ENCODE measurements at regions not wholly inside any gene's neighbourhood (a gene's known extent, or its start where the extent isn't known, plus 50 kb on each side); places are given as distances from the start of the nearest gene placed in this dataset.

DNA sequence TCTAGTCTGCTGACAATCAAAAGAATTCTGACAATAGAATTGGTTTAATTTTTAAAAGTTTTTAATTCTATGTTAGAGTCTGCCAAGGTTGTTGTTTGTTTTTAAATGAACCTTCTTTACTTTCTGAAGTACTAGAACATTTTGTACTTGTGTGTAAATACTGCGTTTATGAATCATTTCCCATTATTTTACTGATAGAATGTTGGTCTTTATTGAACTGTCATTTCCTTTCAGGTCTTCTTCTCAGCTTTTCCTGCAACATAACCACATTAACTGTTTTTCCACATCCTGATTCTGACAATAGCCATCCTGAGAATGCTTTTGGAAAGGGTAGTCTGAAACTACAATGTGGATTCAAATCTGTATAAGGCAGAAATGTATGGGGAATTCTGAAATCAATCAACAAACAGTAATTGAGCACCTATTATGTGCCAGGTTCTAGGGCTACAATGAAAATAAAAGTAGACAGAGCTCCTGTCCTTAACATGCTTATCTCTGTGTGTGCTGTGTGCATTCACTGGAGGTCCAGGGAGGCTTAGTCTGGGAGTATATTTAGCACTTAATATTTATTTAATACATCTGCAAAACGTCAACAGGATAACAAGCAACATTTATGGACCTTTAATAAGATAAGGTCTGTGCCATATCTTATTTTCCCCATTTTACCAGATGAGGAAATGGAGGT, 73.1 kb upstream of the SLC38A2 start:
- peak; percentile 42 for DNase-seq

DNA sequence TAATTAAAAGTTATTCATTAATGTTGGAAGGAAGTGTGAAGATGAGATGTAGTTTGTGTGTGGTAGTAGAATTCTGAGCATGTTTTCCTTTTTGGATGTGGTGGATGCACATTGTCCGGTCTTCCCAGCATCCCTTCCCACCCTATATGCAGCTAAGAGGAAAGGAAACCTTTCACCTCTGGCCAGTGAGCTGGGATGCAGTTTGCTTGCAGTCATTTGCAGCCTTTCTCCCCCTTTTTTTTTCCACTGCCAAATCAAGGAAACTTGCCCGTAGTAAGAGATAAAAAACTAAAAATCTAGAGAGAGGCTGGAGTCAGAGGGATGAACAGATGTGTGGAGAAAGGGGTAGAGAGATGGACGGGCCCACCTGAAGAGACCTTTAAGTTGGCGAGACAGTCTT, 72.5 kb upstream of the SLC38A2 start:
- DNase-seq, result no peak

DNA sequence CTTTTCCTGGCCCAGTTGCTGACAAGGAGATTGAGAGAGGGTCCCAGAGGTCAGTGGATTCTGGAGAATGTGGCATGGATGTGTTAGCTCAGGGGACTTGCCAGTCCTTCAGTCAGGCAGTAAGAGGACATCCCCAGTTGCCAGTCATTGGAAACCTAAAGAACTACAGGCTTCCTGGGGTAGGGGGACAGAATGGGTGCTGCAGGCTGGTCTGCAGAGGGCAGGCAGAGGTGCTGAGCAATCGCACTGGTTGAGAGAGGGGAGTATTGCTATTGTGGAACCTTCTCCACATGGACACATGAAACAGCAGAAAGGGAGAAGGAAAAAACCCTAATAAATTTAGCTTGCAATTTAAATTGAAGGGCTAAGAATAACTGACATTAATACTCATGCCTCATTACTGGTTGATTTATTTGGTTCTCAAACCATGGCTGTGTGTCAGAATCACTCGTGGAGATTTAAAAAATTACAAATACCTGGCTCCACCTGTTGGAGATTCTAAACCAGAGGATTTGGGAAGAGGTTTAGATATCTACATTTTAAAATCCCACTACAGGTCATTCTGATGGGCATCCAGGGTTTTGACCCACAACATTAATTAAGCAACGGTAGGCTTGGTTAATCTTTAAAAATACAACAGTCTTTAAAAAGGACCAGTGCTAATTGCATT, 71.2 kb upstream of the SLC38A2 start:
- DNase-seq, result no peak

DNA sequence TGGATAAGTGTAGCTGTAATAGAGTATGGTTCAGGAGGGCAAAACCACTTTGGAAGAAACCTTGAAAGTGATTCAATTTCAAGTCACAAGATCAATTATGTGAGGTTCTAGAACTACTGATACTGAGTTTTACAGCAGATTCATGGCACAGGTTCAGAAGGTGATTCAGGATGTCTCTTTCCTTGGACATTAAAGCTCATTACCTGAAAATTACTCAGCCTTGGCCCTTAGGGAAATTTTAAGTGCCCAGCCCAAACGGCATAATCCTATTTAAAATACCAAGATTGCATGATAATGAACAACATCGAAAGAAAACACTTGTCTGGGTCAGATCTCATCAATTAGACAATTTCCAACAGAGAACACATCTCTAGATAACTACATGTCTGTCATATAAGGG, 70.2 kb upstream of the SLC38A2 start:
- DNase-seq, result peak; percentile 25

DNA sequence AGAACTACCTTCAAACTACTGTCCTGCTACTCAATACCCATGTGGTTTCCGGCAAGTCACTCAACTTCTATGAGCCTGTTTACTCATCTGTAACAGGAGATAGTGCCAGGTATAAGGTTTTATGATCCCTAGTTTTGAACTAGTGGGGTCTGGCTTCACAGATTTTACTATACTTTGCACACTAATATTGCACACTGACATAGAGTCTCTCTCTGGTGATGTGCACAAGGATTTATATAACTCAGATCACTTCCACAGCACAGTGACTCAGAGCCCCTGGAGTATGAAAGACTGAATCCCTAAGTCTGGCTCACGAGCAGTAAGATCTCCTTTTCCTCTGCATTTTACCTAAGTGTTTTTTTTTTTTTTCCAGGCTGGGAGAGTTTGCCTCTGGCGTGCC, 69.7 kb upstream of the SLC38A2 start:
- peak; percentile 73 for DNase-seq

DNA sequence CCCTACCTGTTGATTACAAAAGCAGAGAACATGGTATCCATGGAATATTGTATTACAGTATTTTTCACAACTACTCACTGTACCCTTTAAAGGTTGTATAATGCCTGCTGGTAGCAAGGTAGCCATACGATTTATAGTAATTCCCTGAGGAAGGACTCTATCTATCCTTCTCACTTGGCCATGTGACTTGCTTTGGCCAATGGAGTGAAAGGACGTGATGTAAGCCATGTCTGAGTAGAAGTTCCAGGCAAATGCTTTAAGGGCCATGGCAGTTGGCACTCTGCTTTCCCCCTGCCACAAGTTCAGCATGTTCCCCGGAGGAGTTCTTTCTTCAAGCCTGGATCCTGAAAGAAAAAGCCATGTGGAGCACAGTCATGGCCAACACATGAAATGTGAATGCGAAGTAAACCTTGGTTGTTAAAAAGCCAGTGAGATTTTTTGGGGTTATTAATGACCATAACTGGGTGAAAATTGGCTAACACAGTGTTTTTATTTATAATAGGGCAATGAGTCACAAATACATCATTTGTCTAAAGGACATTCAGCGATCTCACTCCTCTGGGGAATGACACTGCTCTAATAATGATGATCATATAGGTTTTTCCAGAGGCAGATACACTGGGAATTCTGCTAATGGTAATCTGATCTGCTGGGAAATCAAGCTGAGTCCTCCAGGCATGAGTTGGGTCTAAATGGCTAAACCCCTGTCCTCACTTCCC, 67.4 kb upstream of the SLC38A2 start:
- DNase-seq, result peak; percentile 88

DNA sequence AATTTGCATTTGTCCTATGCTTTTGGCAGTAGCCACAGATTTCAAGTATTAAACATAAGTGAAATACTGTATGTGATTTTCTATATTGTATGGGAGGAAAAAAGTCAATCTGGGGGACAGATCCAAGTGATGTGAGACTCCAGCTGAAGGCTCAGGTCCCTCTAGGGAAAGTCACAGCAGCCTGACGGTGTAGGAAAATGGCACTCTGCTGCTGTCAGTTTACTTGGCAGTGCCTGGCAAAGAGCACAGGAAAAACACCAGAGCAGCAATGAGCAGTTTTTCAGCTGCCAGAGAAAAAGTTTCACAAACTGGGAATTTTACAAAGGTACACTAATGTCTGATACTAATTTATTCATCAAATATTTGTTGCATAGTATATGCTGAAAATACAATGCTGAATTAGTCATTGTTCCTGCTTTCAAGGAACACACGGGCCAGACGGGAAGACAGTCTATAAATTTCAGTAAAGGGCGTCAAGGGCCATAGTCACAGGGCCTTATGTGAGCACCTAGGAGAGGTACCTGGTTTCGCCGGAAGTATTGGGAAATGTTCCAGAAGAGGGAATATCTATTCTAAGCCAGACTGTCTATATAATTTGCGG, 66.2 kb upstream of the SLC38A2 start:
- DNase-seq, result no peak

DNA sequence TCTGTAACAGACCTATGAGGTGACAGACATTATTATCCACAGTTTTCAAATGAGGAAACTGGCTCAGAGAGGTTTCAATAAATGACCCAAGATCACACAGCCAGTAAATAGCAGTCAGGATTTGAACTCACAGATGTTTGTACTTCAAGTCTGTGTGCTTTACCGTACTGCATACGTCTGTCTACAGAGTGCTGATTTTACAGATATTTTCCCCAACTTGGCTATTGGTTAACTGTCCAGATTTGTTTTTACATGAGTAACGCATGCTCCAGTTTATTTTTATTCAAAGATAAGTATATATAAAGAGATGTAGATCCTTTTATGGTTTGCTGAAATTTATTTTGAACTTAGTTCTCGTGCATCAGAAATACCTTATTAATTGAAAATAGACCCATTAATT, 65.7 kb upstream of the SLC38A2 start:
- no peak for DNase-seq

DNA sequence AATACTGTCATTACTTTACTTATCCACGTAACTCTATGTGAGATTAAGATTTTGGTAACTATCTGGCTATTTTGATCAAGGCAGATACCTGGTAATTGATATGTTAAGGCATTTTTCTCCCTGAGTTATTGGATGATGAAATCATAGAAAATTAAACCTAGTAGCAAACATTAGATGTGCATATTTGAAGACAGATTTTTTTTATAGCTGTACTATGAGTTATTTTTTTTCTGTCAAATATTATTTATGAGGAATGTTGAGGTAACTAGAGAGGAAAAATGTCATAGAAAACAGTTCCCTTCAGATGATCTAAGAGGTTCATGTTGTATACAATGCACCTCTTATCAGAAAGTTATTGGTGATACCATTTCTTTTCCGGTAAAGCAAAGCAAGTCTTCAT, 64.9 kb upstream of the SLC38A2 start:
- no peak for DNase-seq

DNA sequence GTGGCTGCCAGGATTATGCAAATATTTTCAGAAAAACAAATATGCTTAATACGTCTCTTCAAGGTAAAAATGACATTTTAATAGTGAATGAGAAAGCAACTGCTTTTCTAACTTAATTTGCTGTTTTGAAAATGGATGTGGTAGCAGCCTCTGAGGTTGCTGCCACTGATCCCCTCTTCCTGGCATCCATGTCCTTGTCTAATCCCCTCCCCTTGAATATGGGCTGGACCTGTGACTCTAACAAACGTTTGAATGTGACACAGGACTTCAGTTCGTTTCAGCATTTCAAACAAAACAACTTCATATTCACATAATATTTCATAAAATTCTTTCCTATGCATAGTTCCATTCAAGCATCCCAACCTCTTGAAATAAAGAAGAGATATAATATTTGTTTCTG, 64.2 kb upstream of the SLC38A2 start:
- no peak for DNase-seq

DNA sequence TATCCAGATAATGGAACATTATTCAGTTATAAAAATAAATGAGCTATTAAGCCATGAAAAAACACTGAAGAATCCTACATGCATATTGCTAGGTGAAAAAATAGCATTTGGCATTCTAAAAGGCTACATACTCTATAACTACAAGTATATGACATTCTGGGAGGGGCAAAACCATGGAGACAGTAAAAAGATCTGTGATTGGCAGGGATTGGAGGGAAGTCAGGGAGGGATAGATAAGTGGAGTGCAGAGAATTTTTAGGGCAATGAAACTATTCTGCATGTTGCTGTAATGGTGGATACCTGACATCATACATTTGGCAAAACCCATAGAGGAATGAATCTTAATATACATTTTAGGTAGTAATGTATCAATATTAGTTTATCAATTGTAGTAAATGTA, 63.1 kb upstream of the SLC38A2 start:
- DNase-seq, result no peak

DNA sequence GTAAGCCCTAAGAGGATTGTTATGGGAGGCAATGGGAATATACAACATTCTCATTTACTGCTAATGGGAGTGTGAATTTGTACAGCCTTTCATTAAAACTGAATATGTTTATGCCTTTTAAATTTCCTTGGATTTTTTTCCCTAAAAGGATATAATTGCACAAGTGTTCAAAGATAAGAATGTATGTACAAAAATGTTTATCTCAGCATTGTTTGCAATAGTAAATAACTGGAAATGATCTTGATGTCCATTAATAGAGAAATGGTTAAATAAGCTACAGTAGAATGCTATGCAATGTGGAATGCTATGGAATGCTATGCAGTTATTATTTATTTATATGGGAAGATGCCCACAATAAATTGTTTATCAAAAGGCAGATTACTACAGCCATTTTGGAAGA, 62.5 kb upstream of the SLC38A2 start:
- DNase-seq, result no peak

DNA sequence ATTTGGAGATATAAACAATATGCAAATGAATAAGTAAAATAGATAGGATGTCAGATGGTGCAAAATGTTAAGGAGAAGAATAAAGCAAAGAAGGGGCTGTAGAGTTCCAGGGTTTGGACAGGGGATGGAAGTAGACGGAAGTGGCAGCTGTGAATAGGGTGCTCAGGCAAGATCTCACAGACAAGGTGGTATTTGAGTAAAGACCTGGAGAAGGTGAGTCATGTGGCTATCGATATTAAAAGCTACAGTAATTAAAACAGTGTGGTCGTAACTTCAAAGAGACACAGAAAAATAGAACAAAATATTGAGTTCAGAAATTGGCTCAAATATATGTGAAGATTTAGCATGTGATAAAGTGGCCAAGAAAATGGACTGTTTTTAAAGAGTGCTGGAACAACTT, 61.3 kb upstream of the SLC38A2 start:
- DNase-seq, result no peak

DNA sequence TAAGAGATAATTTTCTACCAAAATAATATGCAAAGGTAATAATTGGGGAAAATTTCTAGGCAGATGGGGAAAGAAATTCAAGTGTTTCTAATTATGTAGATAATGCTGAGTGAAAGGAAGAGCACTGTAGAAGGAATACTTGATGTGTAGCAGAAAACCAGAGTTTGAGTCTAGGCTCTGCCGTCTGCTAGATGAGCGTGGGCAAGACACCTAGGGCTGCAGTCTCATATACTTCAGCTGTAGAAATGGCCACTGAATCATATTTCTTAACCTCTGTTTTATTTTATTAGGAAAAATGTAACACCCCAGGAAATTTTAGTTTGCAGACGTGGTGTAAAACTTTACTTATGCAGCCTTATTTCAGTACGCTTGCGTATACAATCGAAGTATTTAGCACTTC, 59.8 kb upstream of the SLC38A2 start:
- DNase-seq, result no peak

DNA sequence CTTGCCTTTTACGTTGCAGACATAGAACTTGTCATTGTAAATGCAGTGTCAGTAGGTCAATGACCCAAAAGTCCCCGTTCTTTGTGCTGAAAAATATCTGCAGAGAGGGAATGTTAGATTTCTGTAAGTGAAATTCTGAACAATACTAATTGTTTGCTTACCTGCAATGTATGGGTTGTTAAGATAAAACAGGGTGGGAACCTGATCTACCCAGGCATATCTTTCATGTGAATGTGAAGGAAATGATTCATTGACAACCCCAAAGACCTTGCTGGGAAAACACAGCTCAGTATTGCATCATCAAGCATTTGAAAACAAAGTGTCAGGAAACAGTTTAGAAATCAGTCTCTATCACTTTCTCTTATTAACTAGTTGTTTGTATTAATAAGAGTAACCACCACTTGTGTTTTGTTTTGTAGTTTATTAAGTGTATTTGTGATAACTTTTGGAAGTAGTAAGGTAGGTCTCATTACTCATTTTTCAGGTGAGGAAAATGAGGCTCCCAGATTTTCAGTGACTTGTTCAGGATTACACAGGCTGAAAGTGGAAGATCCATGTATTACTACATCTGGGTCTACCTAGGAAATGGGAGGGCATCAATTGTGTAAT, 57.9 kb upstream of the SLC38A2 start:
- peak; percentile 88 for DNase-seq

Measured in HCEC 1CT (cell line).